BE2C (cell line): ENCODE measurements at regions not wholly inside any gene's neighbourhood (a gene's known extent, or its start where the extent isn't known, plus 50 kb on each side); places are given as distances from the start of the nearest gene placed in this dataset.

ENCODE experiments used
- DNase-seq: peaks from one replicate; pipeline ENCODE4 v3.0.0-alpha.2; 2020
- H3K27me3 ChIP-seq: fragments of 250-450 bp; sonication (Bioruptor Pico); 2 replicates; pipeline ENCODE4 v1.5.1; 2020; ENCODE audit warnings: mild to moderate bottlenecking
- H3K36me3 ChIP-seq: fragments of 250-450 bp; sonication (Bioruptor Pico); 2 replicates; pipeline ENCODE4 v1.5.1; 2020; ENCODE audit warnings: mild to moderate bottlenecking
- H3K4me1 ChIP-seq: fragments of 250-450 bp; sonication (Bioruptor Pico); 2 replicates; pipeline ENCODE4 v1.5.1; 2020
- H3K4me3 ChIP-seq: 2 replicates; pipeline ENCODE4 v1.5.1; 2011; ENCODE audit warnings: low read depth, low read length
- H3K9me3 ChIP-seq: fragments of 250-450 bp; sonication (Bioruptor Pico); 2 replicates; pipeline ENCODE4 v1.5.1; 2020
- CTCF ChIP-seq: IDR thresholded peaks from 2 replicates; pipeline ENCODE4 v1.5.1; 2012; ENCODE audit warnings: mild to moderate bottlenecking, low read depth, low read length

- H3K4me3 ChIP-seq: no peak overlapping the region
- no peaks in the 10 kb centered on the region for H3K36me3 ChIP-seq
- TF ChIP-seq CTCF: no peak
These were observed 280.9 kb downstream of the POLR1F start for GRCh38 chr7:19427944-19428343.

GRCh38 chr7:19421861-19422260 lies 276.6 kb upstream of the FERD3L start:
- H3K4me3 ChIP-seq: no peak overlapping the region
- DNase-seq: no peak
- H3K27me3 ChIP-seq: peaks cover 18% of the 10 kb centered on the region
- no peak for TF ChIP-seq CTCF
- H3K9me3 ChIP-seq: no peaks in the 10 kb centered on the region
- H3K36me3 ChIP-seq: no peaks in the 10 kb centered on the region
- no peaks in the 10 kb centered on the region for H3K4me1 ChIP-seq

More at GRCh38 chr7:19427944-19428343, 280.9 kb downstream of the POLR1F start:
- Histone ChIP-seq H3K27me3 (peaks cover 21% of the 10 kb centered on the region), H3K4me1 (no peaks in the 10 kb centered on the region), H3K9me3 (no peaks in the 10 kb centered on the region)
- no peak for DNase-seq

- no peaks in the 10 kb centered on the region for H3K9me3 ChIP-seq
- H3K4me3 ChIP-seq: no peak overlapping the region
- H3K36me3 ChIP-seq: no peaks in the 10 kb centered on the region
- no peaks in the 10 kb centered on the region for H3K4me1 ChIP-seq
- no peak for TF ChIP-seq CTCF
- DNase-seq: no peak
- peaks cover 18% of the 10 kb centered on the region for H3K27me3 ChIP-seq
These were observed 272.0 kb upstream of the FERD3L start for GRCh38 chr7:19417231-19417630.

GRCh38 chr7:19415123-19415522 lies 269.9 kb upstream of the FERD3L start:
- Histone ChIP-seq H3K4me3 (no peak overlapping the region), H3K36me3 (no peaks in the 10 kb centered on the region), H3K4me1 (no peaks in the 10 kb centered on the region), H3K9me3 (no peaks in the 10 kb centered on the region), H3K27me3 (peaks cover 15% of the 10 kb centered on the region)
- no peak for TF ChIP-seq CTCF
- DNase-seq: no peak

GRCh38 chr7:19413443-19413965 lies 268.3 kb upstream of the FERD3L start:
- DNase-seq: no peak
- no peak overlapping the region for H3K4me3 ChIP-seq
- no peak for TF ChIP-seq CTCF
- H3K9me3 ChIP-seq: no peaks in the 10 kb centered on the region
- H3K27me3 ChIP-seq: peaks cover 4% of the 10 kb centered on the region
- H3K36me3 ChIP-seq: no peaks in the 10 kb centered on the region
- H3K4me1 ChIP-seq: no peaks in the 10 kb centered on the region

- no peaks in the 10 kb centered on the region; the same call in 1 of the 2 replicates for H3K27me3 ChIP-seq
- no peak overlapping the region for H3K4me3 ChIP-seq
- no peaks in the 10 kb centered on the region for H3K9me3 ChIP-seq
- no peaks in the 10 kb centered on the region for H3K36me3 ChIP-seq
- DNase-seq: no peak
- TF ChIP-seq CTCF: no peak
- H3K4me1 ChIP-seq: no peaks in the 10 kb centered on the region
These were observed 265.5 kb upstream of the FERD3L start for GRCh38 chr7:19410691-19411090.
